Hepatic stellate cell (primary cell): ENCODE measurements at regions not wholly inside any gene's neighbourhood (a gene's known extent, or its start where the extent isn't known, plus 50 kb on each side); places are given as distances from the start of the nearest gene placed in this dataset.
"Not testable (repeated sequence)": the region's sequence is repeated elsewhere in the genome, so short reads cannot be mapped to it uniquely, and the experiment has no call there.

Experiments used
- DNase-seq: peaks from one replicate; pipeline ENCODE4 v3.0.0; 2011; ENCODE audit warnings: low spot score

DNA sequence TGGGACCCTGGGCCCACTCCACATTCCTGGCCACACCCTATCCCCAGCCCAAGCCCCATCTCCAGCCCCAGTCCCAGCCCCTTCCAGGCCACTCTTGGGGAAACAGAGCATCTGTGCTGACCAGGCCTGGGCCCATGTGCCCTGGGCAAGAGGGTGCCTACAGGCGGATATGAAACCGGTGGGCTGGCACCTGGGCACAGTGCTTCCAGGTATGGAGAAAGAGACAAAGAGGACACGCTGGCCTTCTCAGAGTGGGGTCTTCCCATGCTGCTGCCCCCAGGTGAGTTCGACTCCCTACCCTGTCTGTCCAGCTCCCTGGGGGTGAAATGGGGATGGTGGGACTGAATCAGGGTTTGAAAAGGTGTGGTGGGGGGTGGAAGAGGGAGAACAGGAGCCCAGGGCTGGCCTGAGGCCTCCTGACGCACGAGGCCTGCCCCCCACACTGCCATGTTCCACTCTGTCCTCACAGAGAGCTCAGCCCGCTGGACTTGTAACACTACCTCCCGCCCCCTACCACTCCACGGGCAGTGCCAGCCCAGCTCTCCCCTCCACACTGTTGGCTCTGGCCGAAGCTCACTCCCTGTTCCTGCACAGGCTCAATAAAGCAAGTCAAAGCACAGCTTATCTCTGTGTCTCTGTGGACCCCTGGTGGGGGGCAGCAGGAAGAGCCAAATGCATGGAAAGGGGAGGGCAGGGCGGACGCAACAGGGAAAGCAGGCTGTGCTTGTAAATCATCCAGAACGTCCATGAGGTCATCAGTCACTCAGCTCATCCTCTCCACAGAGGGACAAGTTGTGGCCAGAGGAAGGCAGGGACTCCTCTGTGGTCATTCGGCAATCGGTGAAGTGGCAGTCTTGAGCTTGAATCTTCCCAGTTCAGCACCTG is 71.1 kb upstream of the TMEM97 start:
- DNase-seq, result no peak

DNA sequence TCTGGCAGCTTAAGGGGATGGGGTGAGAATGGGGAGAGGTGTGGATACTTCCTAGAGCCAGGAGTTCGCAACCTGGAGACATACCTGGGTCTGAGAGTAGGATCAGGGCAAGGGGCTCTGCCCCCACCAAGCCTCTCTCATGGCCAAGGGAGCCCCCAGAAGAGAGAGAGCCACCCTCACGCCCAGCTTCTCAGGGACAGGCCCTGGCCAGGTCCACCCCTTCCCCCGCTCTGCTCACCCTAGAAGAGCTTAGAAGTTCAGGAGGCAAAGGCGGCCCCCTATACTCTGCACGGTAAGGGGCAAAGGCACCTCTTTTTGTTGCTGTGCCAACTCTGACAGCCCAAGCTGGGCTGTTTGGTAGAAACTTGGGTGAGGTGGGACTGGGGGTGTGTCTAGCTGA is 69.3 kb upstream of the TMEM97 start:
- no peak for DNase-seq

DNA sequence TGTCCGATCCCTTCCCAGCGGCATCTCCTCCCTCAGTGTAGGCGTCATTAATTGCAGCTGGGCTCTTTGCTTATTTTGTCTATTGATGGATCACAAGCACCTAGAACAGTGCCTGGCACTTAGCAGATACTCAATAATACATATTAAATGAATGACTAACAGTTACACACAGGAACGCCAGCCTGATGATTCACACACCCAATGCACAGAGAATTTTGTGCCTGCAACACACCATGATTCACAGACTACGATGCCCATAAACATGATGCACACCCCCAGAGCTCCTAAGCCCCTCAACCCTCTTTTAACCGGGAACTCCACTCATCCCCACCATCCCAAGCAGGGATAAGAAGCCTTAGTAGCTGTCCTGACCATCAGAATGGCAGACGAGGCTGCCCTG is 66.6 kb upstream of the TMEM97 start:
- DNase-seq, result peak; percentile 39

DNA sequence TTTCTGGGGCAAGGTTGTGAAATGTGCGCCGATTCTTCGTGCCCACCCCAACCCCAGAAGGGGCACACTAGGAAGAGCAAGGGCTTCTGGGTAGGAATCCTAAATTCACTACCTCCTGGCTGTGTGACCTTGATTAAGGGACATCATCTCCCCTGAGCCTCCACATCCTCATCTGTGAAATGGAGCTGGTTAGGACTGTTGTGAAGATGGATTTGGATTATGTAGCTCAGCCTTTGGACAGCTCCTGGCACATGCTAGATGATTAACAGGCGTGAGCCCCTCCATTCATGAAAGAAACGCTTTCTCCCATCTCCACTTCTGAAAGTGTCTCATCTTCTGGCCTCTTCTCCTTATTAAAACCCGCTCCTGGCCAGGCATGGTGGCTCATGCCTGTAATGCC is 65.3 kb upstream of the TMEM97 start:
- DNase-seq, result no peak

DNA sequence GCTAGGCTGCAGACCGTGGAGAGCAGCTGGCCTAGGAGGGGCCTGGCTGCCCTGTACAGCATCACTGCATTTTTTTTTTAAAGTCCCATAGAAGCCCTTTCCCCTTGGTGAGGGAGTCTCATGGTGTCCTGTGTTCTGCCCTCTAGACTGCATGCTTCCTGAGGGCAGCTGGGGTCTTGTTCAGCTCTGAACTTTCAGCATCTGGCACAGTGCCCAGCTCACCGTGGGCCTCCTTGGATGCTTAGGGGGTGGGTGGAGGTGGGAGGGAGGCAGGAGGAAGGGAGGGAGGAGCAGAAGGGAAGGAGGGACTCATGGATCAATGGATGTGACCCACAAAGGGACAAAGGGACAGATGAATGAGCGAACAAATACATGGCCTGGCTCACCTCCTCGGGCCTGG is 63.4 kb upstream of the TMEM97 start:
- DNase-seq, result no peak

DNA sequence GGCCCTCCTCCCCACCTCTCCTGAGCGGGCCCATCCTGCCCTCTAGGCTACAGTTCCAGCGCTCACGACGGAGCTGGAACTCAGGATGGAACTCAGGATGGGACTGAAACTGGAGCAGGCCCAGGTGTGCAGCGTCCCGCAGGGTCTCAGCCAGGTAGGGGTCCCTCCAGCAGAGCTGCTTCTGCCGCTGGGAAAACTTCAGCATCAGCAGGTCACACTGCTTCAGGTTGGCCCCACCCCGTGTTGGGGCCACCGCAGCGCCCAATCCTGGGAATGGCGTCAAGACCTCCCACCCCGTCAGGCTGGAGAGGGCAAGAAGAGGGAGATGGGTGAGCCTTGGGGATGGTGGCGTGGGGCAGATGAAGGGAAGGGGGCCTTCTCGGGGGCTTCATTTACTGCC is 62.6 kb upstream of the TMEM97 start:
- DNase-seq, result no peak

DNA sequence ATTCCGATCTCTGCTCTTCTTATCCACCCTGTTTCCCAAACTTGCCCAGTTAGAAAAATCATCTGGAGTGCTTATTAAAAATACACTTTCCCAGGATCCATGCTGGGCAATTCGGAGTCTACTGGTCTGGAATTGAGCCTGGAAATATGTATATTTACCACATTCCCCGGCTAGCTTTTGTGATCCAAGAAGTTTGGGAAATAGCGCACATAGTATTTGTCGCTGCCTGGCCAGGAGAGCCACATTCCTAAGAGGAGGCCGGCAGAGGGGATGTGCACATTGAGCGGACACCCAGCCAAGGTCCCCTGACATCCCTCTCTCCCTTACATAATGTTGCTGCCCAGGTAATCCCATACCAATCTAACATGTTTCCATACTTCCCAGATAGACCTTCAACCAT is 62.1 kb upstream of the TMEM97 start:
- DNase-seq, result no peak

DNA sequence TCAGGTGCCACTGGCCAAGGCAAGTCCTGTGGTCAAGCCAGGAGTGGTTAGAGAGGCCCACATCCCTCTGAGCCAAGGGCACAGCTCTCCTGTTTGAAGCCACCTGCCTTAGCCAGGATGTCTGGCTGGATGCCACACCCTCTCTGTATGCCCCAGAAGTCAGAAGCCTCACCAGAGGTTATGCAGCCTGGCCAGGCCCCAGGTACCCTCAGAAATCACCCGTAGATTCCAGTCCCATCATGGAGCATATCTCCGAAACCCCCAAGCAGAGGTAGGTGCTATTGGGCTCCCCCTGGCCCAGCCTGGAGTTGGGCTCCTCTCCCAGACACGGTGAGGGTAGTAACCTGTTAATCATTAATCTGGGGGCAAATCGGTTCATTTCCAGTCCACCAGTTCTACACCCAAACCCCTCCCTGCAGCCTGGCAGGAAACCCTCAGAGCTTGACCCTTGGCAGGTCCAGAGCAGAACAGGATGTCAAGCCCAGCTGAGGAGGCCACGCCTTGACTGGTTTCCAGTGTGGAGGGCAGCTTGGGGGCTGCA is 60.6 kb upstream of the TMEM97 start:
- DNase-seq, result no peak

DNA sequence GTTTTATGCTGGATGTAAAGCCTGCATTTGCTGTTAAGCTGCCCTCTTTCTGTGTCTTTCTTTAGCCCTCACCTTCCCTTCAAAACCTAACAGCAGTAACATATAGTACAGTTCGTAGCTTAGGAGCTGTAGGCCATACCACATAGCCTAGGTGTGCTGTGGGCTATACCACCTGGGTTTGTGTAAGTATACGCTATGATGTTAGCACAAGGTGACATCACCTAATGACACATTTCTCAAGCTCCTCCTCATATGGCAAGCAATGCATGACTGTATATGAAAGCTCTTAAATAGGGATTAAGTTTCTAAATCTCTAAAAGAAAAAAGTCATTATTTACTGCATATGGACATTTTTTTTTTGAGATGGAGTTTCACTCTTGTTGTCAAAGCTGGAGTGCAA is 57.8 kb upstream of the TMEM97 start:
- DNase-seq, result no peak

DNA sequence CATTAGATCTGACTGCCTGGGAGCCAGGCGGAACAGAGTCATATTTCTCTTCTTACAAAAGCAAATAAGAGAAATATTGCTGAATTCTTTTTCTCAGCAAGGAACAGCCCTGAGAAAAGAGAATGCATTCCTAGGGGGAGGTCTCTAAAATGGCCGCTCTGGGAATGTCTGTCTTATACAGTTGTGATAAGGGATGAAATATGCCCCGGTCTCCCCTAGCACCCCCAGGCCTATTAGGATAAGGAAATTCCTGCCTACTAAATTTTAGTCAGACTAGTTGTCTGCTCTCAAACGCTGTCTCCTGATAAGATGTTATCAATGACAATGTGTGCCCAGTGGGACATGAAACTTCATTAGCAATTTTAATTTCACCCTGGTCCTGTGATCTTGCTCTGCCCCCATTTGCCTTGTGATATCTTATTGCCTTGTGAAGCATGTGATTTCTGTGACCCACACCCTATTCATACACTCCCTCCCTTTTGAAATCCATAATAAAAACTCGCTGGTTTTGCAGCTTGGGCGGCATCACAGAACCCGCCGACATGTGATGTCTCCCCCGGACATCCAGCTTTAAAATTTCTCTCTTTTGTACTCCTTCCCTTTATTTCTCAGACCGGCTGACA is 56.8 kb upstream of the TMEM97 start:
- not testable (repeated sequence) for DNase-seq

DNA sequence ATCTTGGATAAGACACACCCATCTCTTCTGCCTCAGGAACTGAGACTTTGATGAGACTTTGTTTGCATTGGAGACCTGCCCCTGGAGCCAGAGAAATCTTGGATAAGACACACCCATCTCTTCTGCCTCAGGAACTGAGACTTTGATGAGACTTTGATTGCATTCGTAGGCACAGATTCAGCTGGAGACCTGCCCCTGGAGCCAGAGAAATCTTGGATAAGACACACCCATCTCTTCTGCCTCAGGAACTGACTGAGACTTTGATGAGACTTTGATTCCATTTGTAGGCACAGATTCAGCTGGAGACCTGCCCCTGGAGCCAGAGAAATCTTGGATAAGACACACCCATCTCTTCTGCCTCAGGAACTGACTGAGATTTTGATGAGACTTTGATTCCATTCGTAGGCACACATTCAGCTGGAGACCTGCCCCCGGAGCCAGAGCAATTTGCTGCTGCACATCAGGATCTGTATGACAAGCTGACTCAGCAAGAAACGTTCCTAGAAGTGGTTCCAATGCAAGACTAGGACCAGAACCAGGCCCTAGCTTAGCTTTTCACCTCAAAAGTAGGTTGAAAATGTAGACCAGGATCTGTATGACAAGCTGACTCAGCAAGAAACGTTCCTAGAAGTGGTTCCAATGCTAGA is 54.0 kb upstream of the TMEM97 start:
- not testable (repeated sequence) for DNase-seq

DNA sequence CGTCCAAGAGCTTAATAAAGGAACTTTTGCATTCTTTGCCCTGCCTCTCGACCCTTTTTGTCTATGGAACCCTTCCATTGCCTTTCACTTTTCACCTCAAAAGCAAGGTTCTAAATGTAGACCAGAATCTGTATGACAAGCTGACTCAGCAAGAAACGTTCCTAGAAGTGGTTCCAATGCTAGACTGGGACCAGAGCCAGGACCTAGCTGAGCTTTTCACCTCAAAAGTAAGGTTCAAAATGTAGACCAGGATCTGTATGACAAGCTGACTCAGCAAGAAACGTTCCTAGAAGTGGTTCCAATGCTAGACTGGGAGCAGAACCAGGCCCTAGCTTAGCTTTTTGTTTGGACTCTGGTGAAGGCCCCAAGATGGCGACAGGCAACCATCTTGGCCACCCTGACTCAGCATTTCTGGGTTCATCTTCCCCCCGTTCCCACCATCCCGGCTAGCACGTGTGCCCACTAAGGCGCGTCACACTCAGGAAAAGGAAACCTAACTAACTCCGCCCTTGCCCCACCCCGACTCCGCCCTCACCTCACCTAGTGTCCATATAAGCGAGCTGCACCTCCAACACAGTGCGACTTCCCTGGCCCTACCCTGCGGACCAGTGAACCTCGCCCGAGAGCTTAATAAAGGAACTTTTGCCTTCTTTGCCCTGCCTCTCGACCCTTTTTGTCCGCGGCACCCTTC is 53.0 kb upstream of the TMEM97 start:
- not testable (repeated sequence) for DNase-seq

DNA sequence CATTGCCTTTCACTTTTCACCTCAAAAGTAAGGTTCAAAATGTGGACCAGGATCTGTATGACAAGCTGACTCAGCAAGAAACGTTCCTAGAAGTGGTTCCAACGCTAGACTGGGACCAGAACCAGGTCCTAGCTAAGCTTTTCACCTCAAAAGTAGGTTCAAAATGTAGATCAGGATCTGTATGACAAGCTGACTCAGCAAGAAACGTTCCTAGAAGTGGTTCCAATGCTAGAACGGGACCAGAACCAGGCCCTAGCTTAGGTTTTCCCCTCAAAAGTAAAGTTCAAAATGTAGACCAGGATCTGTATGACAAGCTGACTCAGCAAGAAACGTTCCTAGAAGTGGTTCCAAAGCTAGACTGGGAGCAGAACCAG is 52.5 kb upstream of the TMEM97 start:
- DNase-seq, result not testable (repeated sequence)

DNA sequence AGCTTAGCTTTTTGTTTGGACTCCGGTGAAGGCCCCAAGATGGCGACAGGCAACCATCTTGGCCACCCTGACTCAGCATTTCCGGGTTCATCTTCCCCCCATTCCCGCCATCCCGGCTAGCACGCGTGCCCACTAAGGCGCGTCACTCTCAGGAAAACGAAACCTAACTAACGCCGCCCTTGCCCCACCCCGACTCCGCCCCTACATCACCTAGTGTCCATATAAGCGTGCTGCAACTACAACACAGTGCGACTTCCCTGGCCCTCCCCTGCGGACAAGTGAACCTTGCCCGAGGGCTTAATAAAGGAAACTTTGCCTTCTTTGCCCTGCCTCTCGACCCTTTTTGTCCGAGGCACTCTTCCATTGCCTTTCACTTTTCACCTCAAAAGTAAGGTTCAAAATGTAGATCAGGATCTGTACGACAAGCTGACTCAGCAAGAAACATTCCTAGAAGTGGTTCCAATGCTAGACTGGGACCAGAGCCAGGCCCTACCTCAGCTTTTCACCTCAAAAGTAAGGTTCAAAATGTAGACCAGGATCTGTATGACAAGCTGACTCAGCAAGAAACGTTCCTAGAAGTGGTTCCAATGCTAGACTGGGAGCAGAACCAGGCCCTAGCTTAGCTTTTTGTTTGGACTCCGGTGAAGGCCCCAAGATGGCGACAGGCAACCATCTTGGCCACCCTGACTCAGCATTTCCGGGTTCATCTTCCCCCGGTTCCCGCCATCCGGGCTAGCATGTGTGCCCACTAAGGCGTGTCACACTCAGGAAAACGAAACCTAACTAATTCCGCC is 51.9 kb upstream of the TMEM97 start:
- DNase-seq, result not testable (repeated sequence)

DNA sequence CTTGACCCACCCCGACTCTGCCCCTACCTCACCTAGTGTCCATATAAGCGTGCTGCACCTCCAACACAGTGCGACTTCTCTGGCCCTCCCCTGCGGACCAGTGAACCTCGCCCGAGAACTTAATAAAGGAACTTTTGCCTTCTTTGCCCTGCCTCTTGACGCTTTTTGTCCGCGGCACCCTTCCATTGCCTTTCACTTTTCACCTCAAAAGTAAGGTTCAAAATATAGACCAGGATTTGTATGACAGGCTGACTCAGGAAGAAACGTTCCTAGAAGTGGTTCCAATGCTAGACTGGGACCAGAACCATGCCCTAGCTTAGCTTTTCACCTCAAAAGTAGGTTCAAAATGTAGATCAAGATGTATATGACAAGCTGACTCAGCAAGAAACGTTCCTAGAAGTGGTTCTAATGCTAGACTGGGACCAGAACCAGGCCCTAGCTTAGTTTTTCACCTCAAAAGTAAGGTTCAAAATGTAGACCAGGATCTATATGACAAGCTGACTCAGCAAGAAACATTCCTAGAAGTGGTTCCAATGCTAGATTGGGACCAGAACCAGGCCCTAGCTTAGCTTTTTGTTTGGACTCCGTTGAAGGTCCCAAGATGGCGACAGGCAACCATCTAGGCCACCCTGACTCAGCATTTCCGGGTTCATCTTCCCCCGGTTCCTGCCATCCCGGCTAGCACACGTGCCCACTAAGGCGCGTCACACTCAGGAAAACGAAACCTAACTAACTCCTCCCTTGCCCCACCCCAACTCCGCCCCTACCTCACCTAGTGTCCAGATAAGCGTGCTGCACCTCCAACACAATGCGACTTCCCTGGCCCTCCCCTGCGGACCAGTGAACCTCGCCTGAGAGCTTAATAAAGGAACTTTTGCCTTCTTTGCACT is 51.0 kb upstream of the TMEM97 start:
- no peak for DNase-seq

DNA sequence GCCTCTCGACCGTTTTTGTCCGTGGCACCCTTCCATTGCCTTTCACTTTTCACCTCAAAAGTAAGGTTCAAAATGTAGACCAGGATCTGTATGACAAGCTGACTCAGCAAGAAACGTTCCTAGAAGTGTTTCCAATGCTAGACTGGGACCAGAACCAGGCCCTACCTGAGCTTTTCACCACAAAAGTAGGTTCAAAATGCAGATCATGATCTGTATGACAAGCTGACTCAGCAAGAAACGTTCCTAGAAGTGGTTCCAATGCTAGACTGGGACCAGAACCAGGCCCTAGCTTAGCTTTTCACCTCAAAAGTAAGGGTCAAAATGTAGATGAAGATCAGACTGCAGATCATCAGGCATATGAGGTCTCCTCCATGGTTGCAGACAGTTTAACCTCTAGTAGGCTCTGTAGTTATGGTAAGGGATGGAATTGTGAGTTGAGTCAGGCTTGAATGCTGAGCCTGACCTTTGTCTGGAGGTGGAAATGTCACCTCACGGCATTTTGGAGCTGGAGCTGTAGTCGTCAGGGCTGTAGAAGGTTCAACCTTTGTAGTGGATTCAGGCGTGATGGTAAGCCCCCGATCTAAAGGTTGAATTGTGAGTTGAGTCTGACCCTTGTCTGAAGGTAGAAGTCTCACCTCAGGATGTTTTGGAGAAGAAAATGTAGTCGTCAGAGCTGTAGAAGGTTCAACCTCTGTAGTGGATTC is 50.2 kb upstream of the TMEM97 start:
- no peak for DNase-seq
